HT1080 (cell line): ENCODE measurements at regions not wholly inside any gene's neighbourhood (a gene's known extent, or its start where the extent isn't known, plus 50 kb on each side); places are given as distances from the start of the nearest gene placed in this dataset.

Experiments
- DNase-seq: peaks from one replicate; pipeline ENCODE4 v3.0.0-alpha.2; 2015; ENCODE audit warnings: low read depth

DNA sequence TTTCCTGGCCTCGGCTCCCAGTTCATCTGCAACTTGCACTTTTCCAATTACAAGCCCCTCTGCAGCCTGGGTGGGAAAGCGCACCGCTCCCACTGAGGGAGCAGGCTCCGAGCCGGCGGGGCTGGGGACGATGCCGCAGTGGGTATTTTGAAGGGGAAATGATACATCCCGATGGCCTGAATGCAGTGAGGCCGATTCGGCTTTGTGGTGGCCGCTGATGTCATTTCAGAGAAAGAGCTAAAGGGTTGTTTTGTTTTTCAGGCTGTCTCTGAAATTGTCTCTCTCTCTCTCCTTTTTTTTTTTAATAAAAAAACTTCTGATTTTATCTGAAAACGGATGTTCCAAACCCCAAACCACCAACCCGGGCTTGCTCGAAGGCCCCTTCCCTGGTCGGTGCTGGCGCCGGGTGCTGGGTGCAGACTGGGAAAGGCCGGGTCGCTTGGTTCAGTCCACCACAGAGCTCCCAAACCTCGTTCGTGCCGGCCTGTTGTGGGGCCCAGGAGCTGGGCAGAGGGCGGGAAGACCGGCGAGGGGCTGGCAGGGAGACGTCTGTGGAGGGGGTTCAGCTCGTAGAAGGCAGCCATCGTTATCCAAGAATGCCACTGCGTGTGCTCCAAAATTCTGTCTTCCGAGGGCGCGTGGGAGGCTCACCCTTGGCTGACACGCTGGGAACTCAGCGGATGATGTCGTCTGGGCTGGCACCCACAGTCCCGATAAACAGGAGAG is 102.8 kb downstream of the FOXL1 start:
- peak; percentile 45 for DNase-seq

DNA sequence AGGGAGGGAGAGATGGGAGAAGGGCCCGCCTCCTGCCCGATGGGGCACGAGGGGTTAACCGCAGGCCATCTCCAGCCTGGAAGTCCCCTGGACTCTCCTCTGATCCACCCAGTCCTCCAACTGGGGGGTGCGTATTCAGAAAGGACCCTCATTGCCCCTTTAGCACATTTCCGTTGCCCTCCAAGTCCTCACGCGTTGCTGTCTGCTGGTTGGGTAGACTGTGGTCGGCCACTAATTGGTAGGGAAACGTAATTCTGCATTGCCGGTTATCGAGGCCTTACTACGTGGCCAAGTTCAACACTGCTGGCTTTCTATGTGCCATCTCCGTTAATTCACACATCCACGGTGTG is 103.4 kb downstream of the FOXL1 start:
- no peak for DNase-seq

GRCh38 chr16:86682219-86682904 is 104.0 kb downstream of the FOXL1 start:
- no peak for DNase-seq

- no peak for DNase-seq
These were observed 105.3 kb downstream of the FOXL1 start for GRCh38 chr16:86683441-86684194.

DNA sequence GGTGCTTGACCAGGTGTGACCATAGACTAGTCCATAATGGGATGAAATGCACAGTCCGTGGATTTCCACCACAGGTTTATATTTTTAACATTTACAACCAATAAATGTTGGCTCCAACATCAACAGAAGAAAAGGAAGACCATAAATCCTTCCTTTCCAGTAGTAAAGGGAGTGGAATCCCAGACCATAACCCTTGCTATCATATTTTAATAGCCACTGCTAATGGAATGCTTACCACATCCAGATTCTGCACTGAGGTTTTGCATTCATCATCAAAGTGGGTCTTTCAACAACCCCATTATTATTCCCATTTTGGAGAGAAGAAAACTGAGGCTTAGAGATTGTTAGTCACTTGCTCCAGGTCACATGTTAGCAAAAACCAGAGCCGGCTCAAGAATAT is 106.7 kb downstream of the FOXL1 start:
- DNase-seq: no peak

GRCh38 chr16:86690970-86691369 is 112.6 kb downstream of the FOXL1 start:
- DNase-seq: no peak

GRCh38 chr16:86692426-86692825 is 114.1 kb downstream of the FOXL1 start:
- no peak for DNase-seq

- DNase-seq: no peak
These were observed 114.7 kb downstream of the FOXL1 start for GRCh38 chr16:86693033-86693432.

GRCh38 chr16:86697715-86698114 is 119.4 kb downstream of the FOXL1 start:
- DNase-seq: peak; percentile 53

DNA sequence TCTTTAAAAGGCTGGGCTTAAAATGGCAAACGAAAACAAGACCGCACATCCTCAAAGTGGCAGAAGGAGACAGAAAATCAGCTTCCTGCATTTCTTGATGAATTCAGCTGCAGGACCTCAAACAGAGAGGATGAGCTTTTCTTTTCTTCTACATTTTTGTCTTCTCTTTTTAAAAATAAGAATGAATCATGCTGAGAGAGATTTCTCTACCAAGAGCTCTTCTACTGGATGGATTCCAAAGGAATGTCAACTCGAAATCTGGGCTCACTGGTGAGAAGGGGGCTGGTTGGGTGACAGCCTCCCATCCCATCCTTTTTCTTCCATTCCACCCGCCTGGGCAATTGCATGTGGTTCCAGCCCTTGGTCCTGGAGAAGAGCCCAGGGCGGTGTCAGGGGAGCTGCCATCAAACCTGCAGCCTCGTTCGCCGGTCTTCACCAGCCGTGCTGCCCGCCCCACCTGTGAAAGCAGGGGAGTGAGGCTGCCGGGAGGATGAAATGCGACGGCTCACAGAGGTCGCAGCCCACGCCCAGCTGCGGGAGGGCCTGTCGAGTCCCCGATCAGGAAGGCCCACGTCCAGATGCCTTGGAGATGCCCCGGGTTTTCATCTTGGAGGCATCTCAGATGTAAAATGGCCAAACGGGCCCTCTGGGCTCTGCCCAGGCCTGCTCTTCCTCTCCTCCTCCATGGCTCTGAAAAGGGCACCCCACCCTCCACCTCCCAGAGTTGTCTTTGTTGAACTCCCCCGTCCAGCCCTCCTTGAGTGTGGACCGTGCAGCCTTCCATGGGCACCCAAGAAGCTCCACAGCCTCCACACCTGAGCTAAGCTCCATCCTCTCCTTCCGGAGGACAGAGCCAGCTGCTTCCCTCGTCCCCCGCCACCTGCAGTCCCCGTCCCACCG is 121.9 kb downstream of the FOXL1 start:
- no peak for DNase-seq

GRCh38 chr16:86701286-86701975 is 123.1 kb downstream of the FOXL1 start:
- DNase-seq: no peak

DNA sequence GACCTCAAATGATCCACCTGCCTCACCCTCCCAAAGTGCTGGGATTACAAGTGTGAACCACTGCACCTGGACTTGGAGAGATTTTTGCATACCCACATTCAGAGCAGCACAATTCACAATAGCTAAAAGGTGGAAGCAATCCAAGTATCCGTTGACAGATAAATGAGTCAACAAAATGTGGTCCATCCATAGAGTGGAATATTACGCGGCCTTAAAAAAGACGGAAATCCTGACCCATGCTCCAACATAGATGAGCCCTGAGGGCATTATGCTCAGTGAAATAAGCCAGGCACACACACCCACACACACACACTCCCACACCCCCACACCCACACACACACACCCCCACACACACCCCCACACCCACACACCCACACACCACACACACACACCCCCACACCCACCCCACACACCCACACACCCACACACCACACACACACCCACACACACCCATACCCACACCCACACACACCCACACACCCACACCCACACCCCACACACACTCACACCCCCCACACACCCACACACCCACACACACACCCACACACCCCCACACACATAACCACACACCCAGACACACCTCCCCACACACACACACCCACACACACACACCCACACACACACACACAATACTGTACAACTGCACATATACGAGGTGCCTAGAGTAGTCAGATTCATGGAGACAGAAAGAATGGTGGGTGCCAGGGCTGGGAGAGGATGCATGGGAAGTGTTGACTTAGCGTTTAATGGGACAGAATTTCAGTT is 124.7 kb downstream of the FOXL1 start:
- DNase-seq: no peak

- no peak for DNase-seq
These were observed 126.2 kb downstream of the FOXL1 start for GRCh38 chr16:86704516-86704915.

DNA sequence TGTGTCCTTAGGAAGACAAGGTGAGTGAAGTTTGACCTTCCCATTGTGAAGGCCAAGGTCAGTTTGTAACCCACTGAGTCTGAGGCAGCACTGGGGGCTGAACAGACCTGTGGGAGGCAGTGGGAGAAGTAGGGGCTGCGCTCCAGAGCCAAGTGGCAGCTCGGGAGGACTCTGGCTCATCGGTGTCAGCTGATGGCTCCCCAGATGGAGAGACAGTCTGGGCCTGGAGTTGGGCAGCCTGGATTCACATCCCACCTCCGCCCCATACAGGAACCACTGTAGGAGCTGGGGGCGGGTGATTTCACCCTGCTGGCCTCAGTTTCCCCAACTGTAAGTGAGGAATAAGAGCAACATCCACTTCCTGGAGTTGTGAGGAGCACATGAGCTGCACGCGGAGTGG is 128.4 kb downstream of the FOXL1 start:
- no peak for DNase-seq

- no peak for DNase-seq
These were observed 128.8 kb downstream of the FOXL1 start for GRCh38 chr16:86707171-86707570.

GRCh38 chr16:86707581-86707980 is 129.2 kb downstream of the FOXL1 start:
- DNase-seq: no peak

- DNase-seq: no peak
These were observed 130.1 kb downstream of the FOXL1 start for GRCh38 chr16:86708431-86708830.

DNA sequence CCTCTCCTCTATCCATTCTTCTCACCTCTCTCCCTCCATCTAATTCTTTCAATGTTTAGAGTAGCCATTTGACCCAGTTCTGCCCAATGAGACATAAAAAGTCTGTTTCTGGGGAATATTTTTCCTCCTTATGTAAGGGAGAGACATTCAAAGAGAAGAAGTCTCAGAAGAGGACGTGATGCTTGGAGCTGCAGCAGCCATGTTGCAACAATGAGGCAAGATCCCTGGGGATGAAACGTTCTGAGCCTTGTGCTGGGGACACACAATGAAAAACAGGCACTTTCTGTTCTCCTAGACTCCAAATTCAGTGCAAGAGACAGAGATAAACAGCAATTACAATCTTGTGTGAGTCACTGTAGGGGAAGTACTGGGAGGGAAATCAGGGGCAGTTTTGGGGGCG is 130.8 kb downstream of the FOXL1 start:
- DNase-seq: no peak

DNA sequence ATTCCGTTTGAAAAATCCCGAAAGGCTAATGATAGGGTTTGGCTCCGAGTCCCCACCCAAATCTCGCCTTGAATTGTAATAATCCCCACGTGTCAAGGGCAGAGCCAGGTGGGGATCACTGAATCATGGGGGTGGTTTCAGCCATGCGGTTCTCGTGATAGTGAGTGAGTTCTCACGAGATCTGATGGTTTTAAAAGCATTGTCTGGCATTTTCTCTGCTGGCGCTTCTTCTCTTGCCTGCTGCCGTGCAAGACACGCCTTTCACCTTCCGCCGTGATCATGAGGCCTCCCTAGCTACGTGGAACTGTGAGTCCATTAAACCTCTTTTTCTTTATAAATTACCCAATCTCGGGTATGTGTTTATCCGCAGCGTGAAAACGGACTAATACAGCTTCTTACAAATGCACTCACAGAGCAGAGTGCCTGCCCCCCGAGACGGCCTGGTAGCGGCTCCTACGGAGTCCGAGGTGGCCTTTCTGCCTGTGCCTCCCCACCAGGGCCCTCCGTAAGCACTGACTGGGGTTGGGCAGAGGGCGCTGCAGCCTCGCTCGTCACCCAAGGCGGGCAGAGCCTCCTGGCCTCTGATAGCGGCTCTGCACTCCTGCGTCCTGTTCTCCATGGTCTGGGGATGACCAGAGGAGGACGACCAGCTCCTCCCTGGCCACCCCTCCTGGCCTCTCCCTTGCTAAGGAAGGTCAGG is 131.7 kb downstream of the FOXL1 start:
- DNase-seq: no peak

GRCh38 chr16:86710602-86710950 is 132.2 kb downstream of the FOXL1 start:
- DNase-seq: no peak
